ENCODE measurements at regions not wholly inside any gene's neighbourhood (a gene's known extent, or its start where the extent isn't known, plus 50 kb on each side); places are given as distances from the start of the nearest gene placed in this dataset.
A peak's percentile ranks its signal among the peaks of the same experiment; 100 is the strongest.

DNA sequence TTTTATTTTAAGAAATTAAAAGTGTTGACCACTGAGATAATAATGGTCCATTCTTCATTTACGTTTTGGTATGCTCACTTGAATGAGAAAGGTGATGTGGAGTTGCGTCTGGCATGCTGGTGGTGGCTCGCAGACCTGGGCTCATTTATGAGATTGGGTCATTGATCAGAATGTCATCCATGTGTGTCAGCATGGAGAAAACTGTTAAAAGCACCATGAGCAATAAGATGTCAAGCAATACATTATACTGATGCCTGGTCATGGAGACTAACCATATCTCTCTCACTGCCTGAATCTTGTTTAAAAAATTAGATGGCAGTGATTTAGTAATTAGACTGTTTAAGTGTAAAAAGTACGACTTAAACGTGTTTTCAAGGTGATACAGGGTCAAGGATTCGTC is 503.4 kb upstream of the SEMA6D start:
- no peaks in the 10 kb centered on the region for H3K9me3 ChIP-seq (ENCODE audit: low read length)
- ChIA-PET POLR2A (ENCODE audit: unreplicated experiment) (no interaction called here), CTCF (no interaction called here)
- no peaks in the 10 kb centered on the region for H3K79me2 ChIP-seq (ENCODE audit: low read length)
- no peak overlapping the region for H3K4me3 ChIP-seq (ENCODE audit: low read length)
- H3K27ac ChIP-seq (ENCODE audit: low read length): no peak overlapping the region
- H3K9ac ChIP-seq (ENCODE audit: low read length): no peak overlapping the region
- no peaks in the 10 kb centered on the region for H3K36me3 ChIP-seq (ENCODE audit: low read depth, low read length)
- H2AFZ ChIP-seq (ENCODE audit: low read length): no peak overlapping the region
- DNase-seq: no peak
- no peaks in the 10 kb centered on the region for H3K4me1 ChIP-seq (ENCODE audit: insufficient read depth, low read length)
- no peak overlapping the region for H3K4me2 ChIP-seq (ENCODE audit: low read length)
- no TSS peak for BruUV-seq (replicated peaks)
- TF ChIP-seq EZH2 (IDR thresholded peaks at IDR 0.05; ENCODE audit: low read length, unreplicated experiment) (no peak), EZH2phosphoT487 (IDR thresholded peaks at IDR 0.05; ENCODE audit: borderline replicate concordance, low read length) (no peak)
- TF ChIP-seq, protein P1, sequence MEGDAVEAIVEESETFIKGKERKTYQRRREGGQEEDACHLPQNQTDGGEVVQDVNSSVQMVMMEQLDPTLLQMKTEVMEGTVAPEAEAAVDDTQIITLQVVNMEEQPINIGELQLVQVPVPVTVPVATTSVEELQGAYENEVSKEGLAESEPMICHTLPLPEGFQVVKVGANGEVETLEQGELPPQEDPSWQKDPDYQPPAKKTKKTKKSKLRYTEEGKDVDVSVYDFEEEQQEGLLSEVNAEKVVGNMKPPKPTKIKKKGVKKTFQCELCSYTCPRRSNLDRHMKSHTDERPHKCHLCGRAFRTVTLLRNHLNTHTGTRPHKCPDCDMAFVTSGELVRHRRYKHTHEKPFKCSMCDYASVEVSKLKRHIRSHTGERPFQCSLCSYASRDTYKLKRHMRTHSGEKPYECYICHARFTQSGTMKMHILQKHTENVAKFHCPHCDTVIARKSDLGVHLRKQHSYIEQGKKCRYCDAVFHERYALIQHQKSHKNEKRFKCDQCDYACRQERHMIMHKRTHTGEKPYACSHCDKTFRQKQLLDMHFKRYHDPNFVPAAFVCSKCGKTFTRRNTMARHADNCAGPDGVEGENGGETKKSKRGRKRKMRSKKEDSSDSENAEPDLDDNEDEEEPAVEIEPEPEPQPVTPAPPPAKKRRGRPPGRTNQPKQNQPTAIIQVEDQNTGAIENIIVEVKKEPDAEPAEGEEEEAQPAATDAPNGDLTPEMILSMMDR (conservative IDR thresholded peaks at IDR 0.05; ENCODE audit: low read depth, low read length): no peak
- no peaks in the 10 kb centered on the region for H3K9me2 ChIP-seq (replicated peaks; ENCODE audit: low read length)
- H4K20me1 ChIP-seq (ENCODE audit: low read length): no peaks in the 10 kb centered on the region
- ATAC-seq: no peak
- no peaks in the 10 kb centered on the region for H3K27me3 ChIP-seq (ENCODE audit: low read length)
- intact Hi-C loops (cut with micrococcal nuclease): no loop called here
- no peaks in the 10 kb centered on the region for H3F3A ChIP-seq (ENCODE audit: low read length, unreplicated experiment)

DNA sequence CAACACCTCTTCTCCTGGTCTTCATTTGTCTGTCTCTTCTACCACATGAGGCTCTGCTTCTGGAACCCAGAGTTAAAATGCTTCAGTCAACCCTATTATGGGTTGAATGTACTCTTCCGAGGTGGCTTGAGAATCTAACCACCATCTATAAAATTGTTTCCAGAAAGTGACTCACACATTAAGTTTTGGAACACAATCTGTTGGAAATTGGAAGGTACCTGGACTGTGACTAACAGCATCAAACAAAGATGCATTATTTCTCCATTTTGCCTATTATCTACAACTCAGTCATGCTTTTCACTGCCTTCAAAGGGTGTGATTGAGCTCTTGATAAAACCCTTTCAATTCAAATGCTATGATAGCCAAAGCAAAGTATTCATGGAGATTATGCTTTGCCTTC is 499.0 kb upstream of the SEMA6D start:
- H3K9me3 ChIP-seq (ENCODE audit: low read length): no peaks in the 10 kb centered on the region
- H3K4me2 ChIP-seq (ENCODE audit: low read length): no peak overlapping the region
- no peak overlapping the region for H3K9ac ChIP-seq (ENCODE audit: low read length)
- no peak overlapping the region for H2AFZ ChIP-seq (ENCODE audit: low read length)
- no peaks in the 10 kb centered on the region for H3K79me2 ChIP-seq (ENCODE audit: low read length)
- H3K4me3 ChIP-seq (ENCODE audit: low read length): no peak overlapping the region
- H3K27ac ChIP-seq (ENCODE audit: low read length): no peak overlapping the region
- peak; percentile 51 for DNase-seq
- ChIA-PET POLR2A (ENCODE audit: unreplicated experiment) (interaction anchor here (0.5 kb wide), 1 partner anchor 71 kb away, joined by 10 read pairs; no protein-coding TSS in a partner anchor), CTCF (interaction anchor here (0.6 kb wide), 1 partner anchor 500 kb away, joined by 4 read pairs; no protein-coding TSS in a partner anchor)
- intact Hi-C loops (cut with micrococcal nuclease): no loop called here
- ATAC-seq: peak; percentile 79
- no peaks in the 10 kb centered on the region for H4K20me1 ChIP-seq (ENCODE audit: low read length)
- no peaks in the 10 kb centered on the region for H3K36me3 ChIP-seq (ENCODE audit: low read depth, low read length)
- H3K9me2 ChIP-seq (replicated peaks; ENCODE audit: low read length): no peaks in the 10 kb centered on the region
- BruUV-seq (replicated peaks): no TSS peak
- H3F3A ChIP-seq (ENCODE audit: low read length, unreplicated experiment): no peaks in the 10 kb centered on the region
- H3K4me1 ChIP-seq (ENCODE audit: insufficient read depth, low read length): no peaks in the 10 kb centered on the region
- TF ChIP-seq EZH2 (IDR thresholded peaks at IDR 0.05; ENCODE audit: low read length, unreplicated experiment) (no peak), EZH2phosphoT487 (IDR thresholded peaks at IDR 0.05; ENCODE audit: borderline replicate concordance, low read length) (no peak)
- TF ChIP-seq, protein P1 (conservative IDR thresholded peaks at IDR 0.05; ENCODE audit: low read depth, low read length): no peak
- no peaks in the 10 kb centered on the region for H3K27me3 ChIP-seq (ENCODE audit: low read length)

DNA sequence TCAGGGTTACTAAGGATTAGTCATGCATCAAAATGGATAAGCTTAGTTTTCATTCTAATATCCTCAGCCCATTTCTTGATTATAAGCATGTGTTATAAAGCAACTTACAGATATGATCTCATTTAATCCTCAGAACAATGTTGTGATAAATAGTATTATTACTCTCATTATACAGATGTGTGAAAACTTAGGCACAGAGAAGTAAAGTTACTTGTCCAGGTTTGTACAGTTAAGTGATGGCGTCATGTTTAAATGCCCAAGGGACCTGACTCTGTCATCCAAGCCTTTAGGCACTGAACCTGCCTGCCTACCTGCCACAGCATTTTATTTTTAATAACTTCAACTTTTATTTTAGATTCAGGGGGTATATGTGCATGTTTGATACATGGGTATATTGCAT is 472.9 kb upstream of the SEMA6D start:
- CTCF ChIA-PET: interaction anchor here (0.5 kb wide), 1 partner anchor 880 kb away, joined by 3 read pairs; no protein-coding TSS in a partner anchor
- no peaks in the 10 kb centered on the region for H4K20me1 ChIP-seq (ENCODE audit: low read length)
- H3K9me2 ChIP-seq (replicated peaks; ENCODE audit: low read length): no peaks in the 10 kb centered on the region
- no peak overlapping the region for H3K4me3 ChIP-seq (ENCODE audit: low read length)
- POLR2A ChIA-PET (ENCODE audit: unreplicated experiment): no interaction called here
- no peaks in the 10 kb centered on the region for H3K36me3 ChIP-seq (ENCODE audit: low read depth, low read length)
- H3K4me2 ChIP-seq (ENCODE audit: low read length): no peak overlapping the region
- no peaks in the 10 kb centered on the region for H3F3A ChIP-seq (ENCODE audit: low read length, unreplicated experiment)
- intact Hi-C loops (cut with micrococcal nuclease): no loop called here
- H2AFZ ChIP-seq (ENCODE audit: low read length): no peak overlapping the region
- BruUV-seq (replicated peaks): no TSS peak
- ATAC-seq (no peak), DNase-seq (no peak)
- no peak overlapping the region for H3K27ac ChIP-seq (ENCODE audit: low read length)
- no peaks in the 10 kb centered on the region for H3K4me1 ChIP-seq (ENCODE audit: insufficient read depth, low read length)
- no peaks in the 10 kb centered on the region for H3K79me2 ChIP-seq (ENCODE audit: low read length)
- no peak overlapping the region for H3K9ac ChIP-seq (ENCODE audit: low read length)
- TF ChIP-seq EZH2 (IDR thresholded peaks at IDR 0.05; ENCODE audit: low read length, unreplicated experiment) (no peak), EZH2phosphoT487 (IDR thresholded peaks at IDR 0.05; ENCODE audit: borderline replicate concordance, low read length) (no peak)
- TF ChIP-seq, protein P1 (conservative IDR thresholded peaks at IDR 0.05; ENCODE audit: low read depth, low read length): no peak
- no peaks in the 10 kb centered on the region for H3K9me3 ChIP-seq (ENCODE audit: low read length)
- H3K27me3 ChIP-seq (ENCODE audit: low read length): 0 out of 2 replicates have a peak, but pooled peaks cover 4% of the 10 kb centered on the region

Measured in PC-3 (cell line).